IPS DF 4.7 (cell line): ENCODE measurements at regions not wholly inside any gene's neighbourhood (a gene's known extent, or its start where the extent isn't known, plus 50 kb on each side); places are given as distances from the start of the nearest gene placed in this dataset.

Source experiments
- DNase-seq: peaks from one replicate; pipeline ENCODE4 v3.0.0-alpha.2; 2013; ENCODE audit warnings: low spot score; ENCODE audit errors: extremely low read depth

DNA sequence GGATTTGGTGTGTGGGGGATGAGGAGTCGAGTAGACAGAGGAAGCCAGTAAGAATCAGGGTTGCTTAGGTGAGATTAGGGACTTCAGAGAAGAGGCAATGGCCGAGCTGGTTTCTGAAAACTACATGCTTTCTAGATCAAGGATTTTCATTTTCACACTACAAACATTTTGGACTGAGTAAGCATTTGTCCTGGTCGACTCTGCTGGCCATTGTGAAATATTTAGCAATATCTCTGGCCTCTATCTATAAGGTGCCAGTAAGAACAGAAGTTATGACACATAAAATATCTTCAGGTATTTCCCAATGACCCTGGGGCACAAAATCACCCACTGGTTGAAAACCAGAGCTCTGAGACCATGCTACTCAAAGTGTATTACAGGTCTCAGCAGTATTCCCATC lies 1275.1 kb upstream of the CDH8 start:
- DNase-seq, result no peak

DNA sequence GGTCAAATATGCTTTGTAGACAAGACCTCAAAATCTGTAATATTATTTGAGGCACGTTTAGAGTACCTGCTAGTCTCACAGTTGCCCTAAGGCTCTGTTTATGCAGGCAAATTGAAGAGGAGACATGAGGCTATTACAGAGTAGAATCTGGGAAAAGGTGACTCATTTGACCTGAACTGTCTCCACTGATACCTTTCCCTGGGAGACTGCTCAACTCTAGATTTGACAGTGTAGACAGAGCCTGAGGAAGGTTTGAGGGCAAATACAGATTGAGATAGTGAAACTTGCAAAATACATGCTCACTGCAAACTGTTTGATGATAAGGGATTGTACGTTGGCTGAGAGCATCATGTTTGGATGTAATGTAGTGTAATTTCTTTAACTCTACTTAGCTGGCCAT lies 1266.6 kb upstream of the CDH8 start:
- no peak for DNase-seq

DNA sequence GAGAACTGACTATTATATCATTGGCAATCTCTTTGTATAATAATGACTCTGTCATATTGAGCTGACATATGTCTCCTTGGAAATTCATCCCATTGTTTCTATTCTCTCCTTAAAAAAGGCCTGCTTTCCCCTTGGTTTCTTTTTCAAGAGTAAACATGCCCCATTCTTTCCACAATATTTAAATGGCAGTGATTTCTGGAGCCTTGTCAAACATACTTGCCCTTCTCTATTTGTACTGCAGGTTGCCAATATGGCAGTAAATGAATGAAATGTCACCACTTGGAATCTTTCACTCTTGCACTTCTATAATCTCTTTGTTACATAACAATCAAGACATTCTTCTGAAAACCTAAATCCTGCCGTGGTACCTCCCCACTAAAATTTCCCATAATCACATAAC lies 1265.1 kb upstream of the CDH8 start:
- no peak for DNase-seq

DNA sequence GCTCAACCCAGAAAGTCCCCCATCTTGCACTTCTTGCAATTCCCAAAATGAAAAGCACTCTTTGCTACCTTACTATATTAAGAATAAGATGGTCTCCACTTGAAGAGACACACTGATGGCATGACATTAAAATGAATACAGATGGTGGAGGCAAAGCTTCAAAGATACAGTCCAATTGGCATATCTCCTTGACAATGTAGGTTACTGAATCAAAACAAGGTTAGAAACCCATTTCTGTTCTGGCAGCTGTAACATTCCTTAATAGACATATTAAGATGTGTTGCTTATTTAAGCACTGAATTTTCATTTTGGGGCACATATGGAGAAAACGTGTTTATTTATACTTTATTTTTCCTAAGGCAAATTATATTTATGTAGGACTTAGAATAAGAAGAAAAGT lies 1262.8 kb upstream of the CDH8 start:
- DNase-seq, result no peak

GRCh38 chr16:63292036-63292435 lies 1255.8 kb upstream of the CDH8 start:
- DNase-seq, result no peak

GRCh38 chr16:63289834-63290460 lies 1253.7 kb upstream of the CDH8 start:
- peak; percentile 49 for DNase-seq

DNA sequence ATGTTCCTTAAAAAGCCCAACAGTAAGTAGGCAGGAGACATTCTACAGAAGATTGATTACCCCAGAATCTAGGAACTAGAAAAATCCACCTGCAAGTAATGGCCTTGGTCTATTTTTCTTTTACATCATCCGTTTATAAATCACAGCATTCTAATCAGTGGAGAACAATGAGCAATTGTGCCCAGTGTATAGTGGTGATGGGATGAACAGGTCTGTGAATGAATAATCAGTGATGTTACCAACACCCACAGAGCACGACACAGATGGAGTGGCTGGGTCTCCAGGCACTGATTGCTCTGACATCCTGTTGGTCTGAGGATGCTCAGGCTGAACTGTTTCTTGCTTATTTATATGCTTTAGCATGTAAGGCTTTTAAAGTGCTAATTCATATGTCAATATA lies 1251.2 kb upstream of the CDH8 start:
- no peak for DNase-seq

DNA sequence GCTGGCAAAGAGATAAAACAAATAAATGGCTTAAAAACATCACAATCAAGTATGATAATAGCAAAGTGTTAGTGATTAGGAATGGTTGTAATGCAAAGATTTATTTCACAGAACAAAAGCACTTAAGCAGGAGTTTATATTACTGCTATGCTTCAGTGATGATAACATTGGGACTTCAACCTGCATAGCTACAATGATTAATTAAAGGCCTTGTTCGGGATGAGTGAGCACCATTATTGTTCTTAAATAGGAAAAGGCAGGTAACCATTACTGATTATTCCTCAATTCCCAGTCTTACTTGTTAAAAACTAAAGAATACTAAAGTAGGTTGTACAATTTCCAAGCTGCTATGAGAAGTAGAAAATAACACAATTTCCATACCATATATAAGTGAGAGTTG lies 1247.5 kb upstream of the CDH8 start:
- DNase-seq, result no peak

GRCh38 chr16:63244631-63245030 lies 1208.4 kb upstream of the CDH8 start:
- DNase-seq, result no peak

DNA sequence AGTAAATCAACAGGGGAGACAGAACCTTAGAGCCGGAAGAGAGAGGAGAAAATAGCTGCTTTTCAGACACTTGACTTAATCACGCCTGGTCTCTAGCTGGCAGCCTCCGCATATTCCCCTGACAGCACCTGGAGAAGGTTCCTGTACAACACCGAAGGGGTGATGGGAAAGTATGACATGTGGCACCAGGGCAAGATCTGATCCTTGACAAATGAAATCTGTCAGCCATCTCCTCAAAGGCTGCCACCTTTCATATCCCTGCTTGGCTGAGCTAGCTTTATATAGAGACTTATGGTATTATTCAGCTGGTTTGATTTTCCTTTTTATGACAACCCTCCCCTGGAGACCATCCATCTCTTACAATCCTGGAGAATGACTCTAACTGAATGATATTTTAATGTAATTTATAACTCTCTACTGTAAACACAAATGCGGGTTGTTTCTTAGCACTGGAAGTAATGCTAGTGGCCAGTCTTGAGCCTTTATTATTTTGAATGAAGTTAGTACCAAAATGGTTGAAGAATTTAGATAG lies 1205.3 kb upstream of the CDH8 start:
- no peak for DNase-seq

DNA sequence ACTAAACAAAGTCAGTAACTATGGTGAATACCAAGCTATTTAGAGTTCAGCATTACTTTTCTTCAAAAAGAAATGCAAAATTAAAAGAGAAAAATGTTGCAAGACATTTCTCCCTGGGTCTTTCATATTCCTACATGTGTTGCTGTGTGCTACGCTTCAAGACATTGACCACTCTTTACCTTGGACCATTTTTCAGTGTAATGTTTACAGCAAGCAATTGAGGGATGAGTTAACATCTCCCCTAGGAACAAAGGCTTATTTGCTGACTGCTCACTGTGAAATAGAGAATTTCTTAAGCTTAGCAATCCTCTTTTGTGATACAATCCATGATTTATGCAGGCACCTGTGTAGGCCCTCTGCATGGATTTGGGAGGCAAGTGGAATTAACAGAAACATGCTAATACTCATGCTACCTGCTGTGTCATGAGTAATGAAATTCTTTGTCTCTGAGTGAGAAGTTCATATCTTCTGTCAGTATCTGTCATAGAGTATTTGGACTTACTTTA lies 1202.9 kb upstream of the CDH8 start:
- DNase-seq, result no peak

DNA sequence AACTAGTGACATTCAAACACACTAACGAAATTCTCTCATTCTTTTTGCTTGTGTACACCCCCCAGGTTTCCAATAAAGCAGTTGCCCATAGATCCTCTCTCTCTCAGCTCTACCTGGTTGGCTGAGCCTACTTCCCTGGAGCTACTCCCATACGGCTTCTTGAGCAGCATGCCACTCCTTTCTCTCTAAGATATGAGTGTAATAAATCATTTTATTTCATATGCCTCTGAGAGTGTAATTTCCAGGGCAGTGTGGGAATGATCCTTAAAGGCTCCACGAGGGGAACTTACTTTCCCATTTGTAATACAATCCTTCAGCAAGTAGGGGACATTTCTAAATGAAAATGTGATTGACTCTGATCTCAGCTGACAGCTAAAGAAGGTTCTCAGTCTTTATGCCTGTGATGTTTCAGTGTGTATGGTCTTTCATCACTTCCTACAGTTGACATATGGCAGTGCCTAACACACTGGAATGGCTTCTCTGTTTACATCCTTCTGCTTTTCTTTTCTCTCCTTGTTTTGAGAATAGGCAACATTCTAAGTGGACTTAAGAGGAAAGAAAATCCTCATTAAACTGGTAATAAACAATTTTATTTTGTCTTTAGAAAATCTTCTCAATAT lies 1194.3 kb upstream of the CDH8 start:
- no peak for DNase-seq

GRCh38 chr16:63228259-63228658 lies 1192.0 kb upstream of the CDH8 start:
- DNase-seq, result no peak

GRCh38 chr16:63223851-63224250 lies 1187.6 kb upstream of the CDH8 start:
- no peak for DNase-seq

DNA sequence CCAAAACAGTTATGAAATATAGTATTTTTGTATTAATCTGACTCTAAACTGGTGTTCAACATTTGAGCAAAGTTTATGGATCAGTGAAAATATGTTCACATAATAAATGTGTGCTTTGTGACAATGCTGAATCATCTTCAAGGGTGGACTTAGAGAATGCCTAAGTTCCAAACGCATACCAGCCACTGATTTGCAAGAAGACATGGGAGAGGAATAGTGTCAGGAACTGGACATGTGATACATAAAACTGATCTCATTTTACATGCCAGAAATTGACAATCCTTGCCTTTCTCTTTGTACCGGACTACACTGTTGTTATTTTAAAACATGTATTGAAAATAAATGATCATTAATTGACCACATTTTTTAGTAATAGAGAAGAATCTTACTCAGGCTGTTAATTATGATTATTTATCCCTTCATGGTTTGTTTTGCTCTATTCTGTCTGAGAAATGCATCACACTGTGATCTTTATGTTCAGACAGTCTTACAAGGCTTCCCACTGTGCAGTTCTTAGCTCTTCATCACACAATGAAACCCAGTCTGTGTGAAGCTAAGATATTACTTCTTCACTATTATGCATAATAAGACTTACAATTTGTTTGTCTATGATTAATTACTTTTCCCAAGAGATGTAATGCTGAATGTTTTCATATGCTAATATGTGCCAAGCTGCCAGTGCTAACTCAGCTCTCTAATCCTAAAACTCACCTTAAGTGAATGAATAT lies 1180.6 kb upstream of the CDH8 start:
- DNase-seq, result no peak

DNA sequence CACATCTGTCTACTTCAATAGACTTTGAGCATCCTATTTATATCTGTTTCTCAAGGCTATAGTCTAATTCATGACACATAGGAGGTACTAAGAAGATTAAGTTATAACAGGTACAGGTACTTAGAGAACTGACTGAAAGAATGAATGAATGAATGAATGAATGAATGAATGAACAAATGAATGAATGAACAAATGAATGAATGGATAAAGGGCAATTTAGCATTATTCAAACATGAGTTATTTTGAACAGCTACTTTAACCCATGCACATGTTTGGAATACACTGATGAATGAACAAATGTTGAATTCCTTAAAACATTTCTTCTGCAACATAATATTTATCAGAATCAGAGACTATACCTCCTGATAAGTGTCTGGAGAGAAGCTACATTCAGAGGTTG lies 1165.6 kb upstream of the CDH8 start:
- DNase-seq, result no peak

GRCh38 chr16:63200940-63201339 lies 1164.7 kb upstream of the CDH8 start:
- DNase-seq, result no peak

- no peak for DNase-seq
Observed at GRCh38 chr16:63195336-63195735, 1159.1 kb upstream of the CDH8 start.

DNA sequence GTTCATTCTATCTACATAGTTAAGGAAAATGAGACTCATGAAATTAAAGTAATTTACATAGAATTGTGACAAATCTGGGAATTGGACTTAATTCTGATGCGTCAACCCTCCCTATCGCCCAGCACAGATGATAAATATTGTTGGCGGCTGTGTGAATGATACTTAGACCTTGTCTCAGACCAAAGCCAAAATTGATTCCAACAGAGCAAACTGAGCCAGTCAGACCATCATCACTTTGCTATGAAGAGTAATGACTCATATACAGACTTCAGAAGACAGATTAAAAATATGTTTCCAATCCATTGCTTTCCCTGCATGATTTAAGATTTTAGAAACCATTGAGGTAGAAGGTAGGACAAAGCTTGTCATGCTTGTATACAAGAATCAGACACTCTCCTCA lies 1156.7 kb upstream of the CDH8 start:
- DNase-seq, result no peak

- DNase-seq, result no peak
Observed at GRCh38 chr16:63188086-63188771, 1152.0 kb upstream of the CDH8 start.

- DNase-seq, result no peak
Observed at GRCh38 chr16:63187638-63188037, 1151.4 kb upstream of the CDH8 start.

DNA sequence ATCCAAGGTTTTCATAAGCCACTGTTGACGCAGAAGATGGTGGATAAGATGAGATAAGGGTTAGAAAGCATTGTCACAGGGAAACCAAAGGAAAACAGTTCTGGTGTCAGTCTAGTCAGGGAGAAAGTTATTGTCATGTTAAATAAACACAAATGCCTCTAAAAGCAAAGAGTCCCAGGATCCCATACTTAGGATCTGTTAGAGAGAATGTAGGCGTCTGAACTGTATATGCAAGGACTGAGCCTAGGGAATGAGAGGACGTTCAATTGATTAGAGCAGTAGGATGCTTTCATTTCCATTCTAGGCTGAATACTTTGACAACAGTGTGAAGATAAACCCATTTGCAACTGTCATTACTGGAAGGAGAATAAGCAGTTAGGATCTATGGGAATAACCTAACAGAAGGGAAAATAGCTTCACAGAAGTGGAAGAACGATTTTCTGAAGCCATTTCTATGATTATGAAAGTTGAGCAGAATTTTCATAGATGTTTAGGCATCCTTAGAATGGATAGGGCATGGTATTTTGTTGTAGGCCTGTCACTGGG lies 1149.1 kb upstream of the CDH8 start:
- DNase-seq, result peak; percentile 3
